ENCODE measurements at regions not wholly inside any gene's neighbourhood (a gene's known extent, or its start where the extent isn't known, plus 50 kb on each side); places are given as distances from the start of the nearest gene placed in this dataset.

DNA sequence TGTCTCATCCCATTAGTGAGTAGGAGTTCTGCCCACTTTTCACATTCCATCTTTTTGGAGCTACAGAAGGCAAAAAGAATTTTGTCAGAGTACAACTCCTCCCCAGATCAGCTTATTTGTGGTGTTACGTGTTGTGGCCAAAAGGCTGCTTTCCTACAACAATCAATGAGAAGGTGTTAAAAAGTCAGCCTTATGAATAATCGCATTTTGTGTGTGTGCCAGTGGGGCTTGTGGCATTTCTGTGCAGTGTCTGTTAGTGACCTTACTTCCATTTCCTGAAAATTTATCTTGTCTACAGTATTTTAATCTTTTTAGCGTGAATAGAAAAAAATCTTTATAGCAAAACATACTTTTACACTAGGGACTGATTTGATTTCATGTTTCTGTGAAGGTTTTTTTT lies 458.3 kb upstream of the LCORL start:
- Histone ChIP-seq H3K9me3 (peaks cover 0 to 6% (median 0%) of the 10 kb centered on the region in 3 donors), H3K27me3 (no peaks in the 10 kb centered on the region), H3K27ac (no peak overlapping the region), H3K4me3 (no peak overlapping the region), H3K4me1 (no peaks in the 10 kb centered on the region), H3K36me3 (no peaks in the 10 kb centered on the region)
- TF ChIP-seq, protein P1, sequence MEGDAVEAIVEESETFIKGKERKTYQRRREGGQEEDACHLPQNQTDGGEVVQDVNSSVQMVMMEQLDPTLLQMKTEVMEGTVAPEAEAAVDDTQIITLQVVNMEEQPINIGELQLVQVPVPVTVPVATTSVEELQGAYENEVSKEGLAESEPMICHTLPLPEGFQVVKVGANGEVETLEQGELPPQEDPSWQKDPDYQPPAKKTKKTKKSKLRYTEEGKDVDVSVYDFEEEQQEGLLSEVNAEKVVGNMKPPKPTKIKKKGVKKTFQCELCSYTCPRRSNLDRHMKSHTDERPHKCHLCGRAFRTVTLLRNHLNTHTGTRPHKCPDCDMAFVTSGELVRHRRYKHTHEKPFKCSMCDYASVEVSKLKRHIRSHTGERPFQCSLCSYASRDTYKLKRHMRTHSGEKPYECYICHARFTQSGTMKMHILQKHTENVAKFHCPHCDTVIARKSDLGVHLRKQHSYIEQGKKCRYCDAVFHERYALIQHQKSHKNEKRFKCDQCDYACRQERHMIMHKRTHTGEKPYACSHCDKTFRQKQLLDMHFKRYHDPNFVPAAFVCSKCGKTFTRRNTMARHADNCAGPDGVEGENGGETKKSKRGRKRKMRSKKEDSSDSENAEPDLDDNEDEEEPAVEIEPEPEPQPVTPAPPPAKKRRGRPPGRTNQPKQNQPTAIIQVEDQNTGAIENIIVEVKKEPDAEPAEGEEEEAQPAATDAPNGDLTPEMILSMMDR (IDR thresholded peaks at IDR 0.05), result no peak
- TF ChIP-seq POLR2A (IDR thresholded peaks at IDR 0.05), result no peak
- 71 to 72% methylated on average over 3 of the region's 3 CpGs for WGBS, 2 donors
- no peak for DNase-seq
- intact Hi-C loops (cut with DNase I), result no loop called here

DNA sequence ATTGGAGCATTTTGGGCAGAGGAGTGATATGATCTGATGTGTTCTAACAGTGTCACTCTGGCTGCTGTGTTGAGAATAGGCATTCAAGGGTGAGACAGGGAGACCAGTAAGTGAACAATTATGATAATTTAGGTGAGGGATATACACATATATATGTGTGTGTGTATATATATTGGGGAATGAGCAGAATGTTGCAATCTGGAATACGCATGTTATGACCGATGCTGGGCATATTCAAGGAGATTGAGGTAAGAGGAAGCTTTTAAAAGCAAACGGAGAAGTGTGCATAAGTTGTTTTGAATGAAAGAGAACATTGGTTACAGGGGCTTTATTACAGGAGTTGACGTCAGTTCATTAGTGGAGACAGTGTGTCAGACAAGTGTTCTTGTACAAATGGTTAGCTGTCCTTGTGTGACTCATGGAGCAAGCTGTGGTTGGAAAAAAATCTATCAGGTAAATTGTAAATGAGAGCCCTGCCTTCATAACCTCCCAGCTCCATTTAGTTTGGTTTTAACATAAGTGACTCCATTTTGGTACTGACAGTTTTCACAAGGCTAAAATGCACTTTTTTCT lies 442.5 kb upstream of the LCORL start:
- Histone ChIP-seq H3K27ac (no peak overlapping the region), H3K9me3 (no peaks in the 10 kb centered on the region), H3K27me3 (no peaks in the 10 kb centered on the region), H3K36me3 (no peaks in the 10 kb centered on the region), H3K4me1 (no peaks in the 10 kb centered on the region), H3K4me3 (no peak overlapping the region)
- intact Hi-C loops (cut with DNase I), result no loop called here
- no peak for DNase-seq
- 39 to 53% methylated on average over 4 of the region's 4 CpGs for WGBS, 2 donors
- TF ChIP-seq, protein P1 (IDR thresholded peaks at IDR 0.05), result no peak
- no peak for TF ChIP-seq POLR2A (IDR thresholded peaks at IDR 0.05)

DNA sequence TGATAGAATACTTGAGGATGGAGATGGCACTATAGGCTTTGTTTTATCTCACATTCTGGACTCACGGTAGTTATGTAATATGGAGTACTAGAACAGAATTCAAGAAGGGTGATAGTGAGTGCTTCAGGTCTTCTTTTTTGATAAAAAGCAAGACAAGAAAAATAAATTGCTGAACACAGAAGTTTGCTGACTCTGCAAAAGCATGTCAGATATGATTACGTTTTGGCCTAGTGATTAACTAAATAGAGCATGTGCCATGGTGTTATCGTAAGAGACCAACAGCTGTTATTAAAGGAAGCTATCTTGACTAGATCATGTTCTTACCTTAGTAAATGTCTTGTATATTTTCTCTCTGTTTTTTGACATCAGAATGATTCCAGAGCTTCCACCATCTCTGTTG lies 436.9 kb upstream of the LCORL start:
- H3K9me3 ChIP-seq, result no peaks in the 10 kb centered on the region
- H3K4me3 ChIP-seq, result no peak overlapping the region
- H3K36me3 ChIP-seq, result no peaks in the 10 kb centered on the region
- TF ChIP-seq, protein P1 (IDR thresholded peaks at IDR 0.05), result no peak
- TF ChIP-seq POLR2A (IDR thresholded peaks at IDR 0.05), result no peak
- WGBS, 2 donors, result 84 to 88% methylated on average over 3 of the region's 3 CpGs
- no peaks in the 10 kb centered on the region for H3K27me3 ChIP-seq
- no peaks in the 10 kb centered on the region for H3K4me1 ChIP-seq
- intact Hi-C loops (cut with DNase I), result no loop called here
- no peak for DNase-seq
- H3K27ac ChIP-seq, result no peak overlapping the region

DNA sequence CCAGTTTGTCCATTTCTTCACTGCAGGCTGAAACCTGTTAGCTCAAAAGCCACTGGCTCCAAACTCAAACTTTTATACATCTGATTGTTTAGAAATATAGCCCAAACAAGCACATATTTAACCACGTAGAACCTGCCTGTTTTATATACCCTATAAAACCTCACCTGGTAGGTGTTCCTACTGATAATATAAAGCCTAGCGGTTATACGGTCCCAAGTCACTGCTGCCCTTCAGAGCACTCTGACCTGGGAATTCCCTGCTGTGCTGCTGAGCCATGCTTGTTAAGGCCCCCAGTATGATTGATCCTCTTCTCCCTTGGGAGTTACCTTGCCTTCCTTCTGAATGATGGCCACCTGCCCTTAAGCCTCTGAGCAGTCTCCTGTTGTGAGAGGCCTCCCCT lies 432.8 kb upstream of the LCORL start:
- Histone ChIP-seq H3K27ac (no peak overlapping the region), H3K4me1 (no peaks in the 10 kb centered on the region), H3K9me3 (no peaks in the 10 kb centered on the region), H3K4me3 (no peak overlapping the region), H3K27me3 (no peaks in the 10 kb centered on the region), H3K36me3 (no peaks in the 10 kb centered on the region)
- 78 to 84% methylated on average over 3 of the region's 3 CpGs for WGBS, 2 donors
- no peak for TF ChIP-seq POLR2A (IDR thresholded peaks at IDR 0.05)
- TF ChIP-seq, protein P1 (IDR thresholded peaks at IDR 0.05), result no peak
- no peak for DNase-seq
- intact Hi-C loops (cut with DNase I), result no loop called here

DNA sequence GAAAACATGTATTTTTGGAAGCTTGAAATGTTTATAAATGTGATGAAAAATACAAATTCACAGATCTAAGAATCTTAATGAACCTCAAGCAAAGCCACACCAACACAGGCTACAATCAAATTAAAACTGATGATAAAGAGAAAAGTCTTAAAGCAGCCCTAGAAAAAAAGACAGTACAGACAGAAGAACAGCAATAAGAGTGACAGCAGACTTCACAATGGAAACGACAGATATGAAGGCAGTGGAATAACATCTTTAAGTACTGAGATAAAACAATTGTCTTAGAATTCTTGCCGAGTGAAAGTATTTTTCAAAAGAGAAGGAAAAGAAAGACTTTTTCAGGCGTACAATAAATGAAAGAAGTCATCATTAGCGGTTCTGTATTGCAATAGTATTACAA lies 423.6 kb upstream of the LCORL start:
- intact Hi-C loops (cut with DNase I), result no loop called here
- H3K9me3 ChIP-seq, result no peaks in the 10 kb centered on the region
- no peak for DNase-seq
- H3K4me3 ChIP-seq, result no peak overlapping the region
- no peak overlapping the region for H3K27ac ChIP-seq
- 71 to 75% methylated on average over 4 of the region's 4 CpGs for WGBS, 2 donors
- H3K4me1 ChIP-seq, result no peaks in the 10 kb centered on the region
- TF ChIP-seq, protein P1 (IDR thresholded peaks at IDR 0.05), result no peak
- no peak for TF ChIP-seq POLR2A (IDR thresholded peaks at IDR 0.05)
- no peaks in the 10 kb centered on the region for H3K27me3 ChIP-seq
- no peaks in the 10 kb centered on the region for H3K36me3 ChIP-seq

All from esophagus squamous epithelium (tissue), 5 donors.